ENCODE measurements at regions not wholly inside any gene's neighbourhood (a gene's known extent, or its start where the extent isn't known, plus 50 kb on each side); places are given as distances from the start of the nearest gene placed in this dataset.

GRCh38 chr21:35775778-35776544 lies 284.4 kb downstream of the SETD4 start:
- Histone ChIP-seq H3K27me3 (ENCODE audit: control insufficient read depth in 3 of 3, insufficient read depth in 3 of 3, low read length in 2 of 3) (peaks cover 0 to 3% (median 0%) of the 10 kb centered on the region in 3 donors), H3K36me3 (ENCODE audit: control insufficient read depth in 4 of 4, insufficient read depth in 4 of 4, low read length in 4 of 4) (no peaks in the 10 kb centered on the region), H3K9me3 (ENCODE audit: control insufficient read depth in 4 of 4, insufficient read depth in 3 of 4, low read length in 3 of 4) (peaks cover 0 to 2% (median 0%) of the 10 kb centered on the region in 4 donors), H3K4me1 (ENCODE audit: control insufficient read depth in 5 of 5, insufficient read depth in 5 of 5, low read length in 5 of 5) (no peaks in the 10 kb centered on the region), H3K4me3 (no peak overlapping the region), H3K9ac (ENCODE audit: insufficient read depth in 1 of 2, low read length in 2 of 2) (no peak overlapping the region), H3K27ac (ENCODE audit: low read depth in 1 of 2, low read length in 1 of 2) (no peak overlapping the region)
- WGBS, 2 donors: 75 to 79% methylated on average over 7 of the region's 7 CpGs
- ATAC-seq (ENCODE audit: insufficient read depth, low FRiP score) (no peak), DNase-seq (no peak)
- TF ChIP-seq CTCF (IDR thresholded peaks at IDR 0.05; ENCODE audit: control extremely low read depth, extremely low read depth): no peak

- WGBS, 2 donors: 95% methylated on average over 4 of the region's 4 CpGs
Observed at GRCh38 chr21:35770101-35770945, 290.0 kb downstream of the SETD4 start.

GRCh38 chr21:35768187-35768586 lies 292.1 kb downstream of the SETD4 start:
- no peak for TF ChIP-seq CTCF (IDR thresholded peaks at IDR 0.05; ENCODE audit: control extremely low read depth, extremely low read depth)

More at GRCh38 chr21:35770101-35770945, 290.0 kb downstream of the SETD4 start:
- Histone ChIP-seq H3K9ac (ENCODE audit: insufficient read depth in 1 of 2, low read length in 2 of 2) (no peak overlapping the region), H3K27ac (ENCODE audit: low read depth in 1 of 2, low read length in 1 of 2) (no peak overlapping the region), H3K9me3 (ENCODE audit: control insufficient read depth in 4 of 4, insufficient read depth in 3 of 4, low read length in 3 of 4) (no peaks in the 10 kb centered on the region), H3K4me3 (no peak overlapping the region), H3K27me3 (ENCODE audit: control insufficient read depth in 3 of 3, insufficient read depth in 3 of 3, low read length in 2 of 3) (no peaks in the 10 kb centered on the region), H3K36me3 (ENCODE audit: control insufficient read depth in 4 of 4, insufficient read depth in 4 of 4, low read length in 4 of 4) (no peaks in the 10 kb centered on the region), H3K4me1 (ENCODE audit: control insufficient read depth in 5 of 5, insufficient read depth in 5 of 5, low read length in 5 of 5) (no peaks in the 10 kb centered on the region)
- no peak for TF ChIP-seq CTCF (IDR thresholded peaks at IDR 0.05; ENCODE audit: control extremely low read depth, extremely low read depth)
- DNase-seq (no peak), ATAC-seq (ENCODE audit: insufficient read depth, low FRiP score) (no peak)

More at GRCh38 chr21:35768187-35768586, 292.1 kb downstream of the SETD4 start:
- DNase-seq (no peak), ATAC-seq (ENCODE audit: insufficient read depth, low FRiP score) (no peak)
- Histone ChIP-seq H3K27me3 (ENCODE audit: control insufficient read depth in 3 of 3, insufficient read depth in 3 of 3, low read length in 2 of 3) (no peaks in the 10 kb centered on the region), H3K9me3 (ENCODE audit: control insufficient read depth in 4 of 4, insufficient read depth in 3 of 4, low read length in 3 of 4) (no peaks in the 10 kb centered on the region), H3K36me3 (ENCODE audit: control insufficient read depth in 4 of 4, insufficient read depth in 4 of 4, low read length in 4 of 4) (no peaks in the 10 kb centered on the region), H3K4me3 (no peak overlapping the region), H3K9ac (ENCODE audit: insufficient read depth in 1 of 2, low read length in 2 of 2) (no peak overlapping the region), H3K27ac (ENCODE audit: low read depth in 1 of 2, low read length in 1 of 2) (no peak overlapping the region), H3K4me1 (ENCODE audit: control insufficient read depth in 5 of 5, insufficient read depth in 5 of 5, low read length in 5 of 5) (no peaks in the 10 kb centered on the region)
- 87 to 93% methylated on average over 2 of the region's 2 CpGs for WGBS, 2 donors
